ENCODE measurements at regions not wholly inside any gene's neighbourhood (a gene's known extent, or its start where the extent isn't known, plus 50 kb on each side); places are given as distances from the start of the nearest gene placed in this dataset.
"Not testable (repeated sequence)": the region's sequence is repeated elsewhere in the genome, so short reads cannot be mapped to it uniquely, and the experiment has no call there.

- not testable (repeated sequence) for ATAC-seq (ENCODE audit: insufficient number of reproducible peaks, low FRiP score, low read depth)
Measured at GRCh38 chr4:4046686-4047085, 180.0 kb downstream of the OTOP1 start.

GRCh38 chr4:4047202-4047601, 179.5 kb downstream of the OTOP1 start:
- not testable (repeated sequence) for H3K9me3 ChIP-seq; H3K27ac ChIP-seq; ATAC-seq (ENCODE audit: insufficient number of reproducible peaks, low FRiP score, low read depth); DNase-seq (ENCODE audit: low spot score); H3K4me3 ChIP-seq; H3K36me3 ChIP-seq; H3K4me1 ChIP-seq (ENCODE audit: control insufficient read depth in 1 of 2, low read depth in 2 of 2); H3K27me3 ChIP-seq (replicated peaks; ENCODE audit: insufficient read depth)

More at GRCh38 chr4:4046686-4047085, 180.0 kb downstream of the OTOP1 start:
- DNase-seq (ENCODE audit: low spot score); H3K4me3 ChIP-seq; H3K36me3 ChIP-seq; H3K4me1 ChIP-seq (ENCODE audit: control insufficient read depth in 1 of 2, low read depth in 2 of 2); H3K9me3 ChIP-seq; H3K27me3 ChIP-seq (replicated peaks; ENCODE audit: insufficient read depth); H3K27ac ChIP-seq: not testable (repeated sequence)

GRCh38 chr4:4048227-4048626, 178.5 kb downstream of the OTOP1 start:
- not testable (repeated sequence) for H3K4me1 ChIP-seq (ENCODE audit: control insufficient read depth in 1 of 2, low read depth in 2 of 2); H3K4me3 ChIP-seq; DNase-seq (ENCODE audit: low spot score); H3K9me3 ChIP-seq; H3K27ac ChIP-seq; H3K27me3 ChIP-seq (replicated peaks; ENCODE audit: insufficient read depth); ATAC-seq (ENCODE audit: insufficient number of reproducible peaks, low FRiP score, low read depth); H3K36me3 ChIP-seq

- H3K27me3 ChIP-seq (replicated peaks; ENCODE audit: insufficient read depth); H3K27ac ChIP-seq; ATAC-seq (ENCODE audit: insufficient number of reproducible peaks, low FRiP score, low read depth); H3K4me3 ChIP-seq; H3K9me3 ChIP-seq; DNase-seq (ENCODE audit: low spot score); H3K4me1 ChIP-seq (ENCODE audit: control insufficient read depth in 1 of 2, low read depth in 2 of 2); H3K36me3 ChIP-seq: not testable (repeated sequence)
Measured at GRCh38 chr4:4050781-4051180, 175.9 kb downstream of the OTOP1 start.

- not testable (repeated sequence) for H3K27me3 ChIP-seq (replicated peaks; ENCODE audit: insufficient read depth); H3K36me3 ChIP-seq; ATAC-seq (ENCODE audit: insufficient number of reproducible peaks, low FRiP score, low read depth); H3K27ac ChIP-seq; H3K4me1 ChIP-seq (ENCODE audit: control insufficient read depth in 1 of 2, low read depth in 2 of 2); H3K4me3 ChIP-seq; H3K9me3 ChIP-seq; DNase-seq (ENCODE audit: low spot score)
Measured at GRCh38 chr4:4052933-4053332, 173.8 kb downstream of the OTOP1 start.

GRCh38 chr4:4057226-4057625, 169.5 kb downstream of the OTOP1 start:
- not testable (repeated sequence) for H3K36me3 ChIP-seq; H3K27ac ChIP-seq; ATAC-seq (ENCODE audit: insufficient number of reproducible peaks, low FRiP score, low read depth); H3K9me3 ChIP-seq; H3K4me1 ChIP-seq (ENCODE audit: control insufficient read depth in 1 of 2, low read depth in 2 of 2); H3K4me3 ChIP-seq; H3K27me3 ChIP-seq (replicated peaks; ENCODE audit: insufficient read depth); DNase-seq (ENCODE audit: low spot score)

GRCh38 chr4:4084171-4084570, 142.6 kb downstream of the OTOP1 start:
- H3K27ac ChIP-seq; H3K36me3 ChIP-seq; ATAC-seq (ENCODE audit: insufficient number of reproducible peaks, low FRiP score, low read depth); H3K9me3 ChIP-seq; DNase-seq (ENCODE audit: low spot score); H3K4me3 ChIP-seq; H3K4me1 ChIP-seq (ENCODE audit: control insufficient read depth in 1 of 2, low read depth in 2 of 2); H3K27me3 ChIP-seq (replicated peaks; ENCODE audit: insufficient read depth): not testable (repeated sequence)

GRCh38 chr4:4089716-4090419, 136.9 kb downstream of the OTOP1 start:
- not testable (repeated sequence) for H3K4me1 ChIP-seq (ENCODE audit: control insufficient read depth in 1 of 2, low read depth in 2 of 2); H3K36me3 ChIP-seq; H3K9me3 ChIP-seq; H3K4me3 ChIP-seq; H3K27ac ChIP-seq; ATAC-seq (ENCODE audit: insufficient number of reproducible peaks, low FRiP score, low read depth); DNase-seq (ENCODE audit: low spot score); H3K27me3 ChIP-seq (replicated peaks; ENCODE audit: insufficient read depth)

GRCh38 chr4:4090720-4091119, 136.0 kb downstream of the OTOP1 start:
- not testable (repeated sequence) for ATAC-seq (ENCODE audit: insufficient number of reproducible peaks, low FRiP score, low read depth); H3K4me1 ChIP-seq (ENCODE audit: control insufficient read depth in 1 of 2, low read depth in 2 of 2); H3K27ac ChIP-seq; H3K9me3 ChIP-seq; DNase-seq (ENCODE audit: low spot score); H3K36me3 ChIP-seq; H3K27me3 ChIP-seq (replicated peaks; ENCODE audit: insufficient read depth); H3K4me3 ChIP-seq

GRCh38 chr4:4092159-4092558, 134.6 kb downstream of the OTOP1 start:
- H3K9me3 ChIP-seq; H3K27me3 ChIP-seq (replicated peaks; ENCODE audit: insufficient read depth); H3K27ac ChIP-seq; H3K4me1 ChIP-seq (ENCODE audit: control insufficient read depth in 1 of 2, low read depth in 2 of 2); H3K36me3 ChIP-seq; H3K4me3 ChIP-seq; DNase-seq (ENCODE audit: low spot score); ATAC-seq (ENCODE audit: insufficient number of reproducible peaks, low FRiP score, low read depth): not testable (repeated sequence)

- ATAC-seq (ENCODE audit: insufficient number of reproducible peaks, low FRiP score, low read depth); H3K27ac ChIP-seq; H3K9me3 ChIP-seq; H3K36me3 ChIP-seq; H3K4me1 ChIP-seq (ENCODE audit: control insufficient read depth in 1 of 2, low read depth in 2 of 2); H3K4me3 ChIP-seq; H3K27me3 ChIP-seq (replicated peaks; ENCODE audit: insufficient read depth); DNase-seq (ENCODE audit: low spot score): not testable (repeated sequence)
Measured at GRCh38 chr4:4099610-4100009, 127.1 kb downstream of the OTOP1 start.

- not testable (repeated sequence) for ATAC-seq (ENCODE audit: insufficient number of reproducible peaks, low FRiP score, low read depth); H3K27ac ChIP-seq; H3K36me3 ChIP-seq; H3K27me3 ChIP-seq (replicated peaks; ENCODE audit: insufficient read depth); H3K9me3 ChIP-seq; DNase-seq (ENCODE audit: low spot score); H3K4me1 ChIP-seq (ENCODE audit: control insufficient read depth in 1 of 2, low read depth in 2 of 2)
- peak overlapping the region; percentile 60 for H3K4me3 ChIP-seq
Measured at GRCh38 chr4:4106923-4107322, 119.8 kb downstream of the OTOP1 start.
